ENCODE measurements at regions not wholly inside any gene's neighbourhood (a gene's known extent, or its start where the extent isn't known, plus 50 kb on each side); places are given as distances from the start of the nearest gene placed in this dataset.

DNA sequence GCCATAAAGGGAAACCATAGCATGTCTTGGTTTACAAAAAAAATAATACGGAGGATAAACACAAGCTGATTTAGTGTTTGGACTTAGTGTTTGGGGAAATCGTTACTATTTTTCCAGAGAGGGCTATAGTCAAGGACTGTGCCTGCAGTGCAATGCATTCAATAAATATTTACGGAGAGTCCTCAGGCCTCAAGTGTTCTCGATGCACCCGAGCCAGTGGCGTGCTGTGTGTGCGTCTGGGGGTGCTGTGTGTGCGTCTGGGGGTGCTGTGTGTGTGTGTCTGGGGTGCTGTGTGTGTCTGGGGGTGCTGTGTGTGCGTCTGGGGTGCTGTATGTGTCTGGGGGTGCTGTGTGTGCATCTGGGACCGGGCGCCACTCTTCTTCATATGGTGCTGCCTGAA is 71.7 kb upstream of the GTF3A start:
- peaks cover 12% of the 10 kb centered on the region for H3K4me1 ChIP-seq (ENCODE audit: insufficient read depth, low read length)
- H3K79me2 ChIP-seq (ENCODE audit: insufficient read depth, low read length) = no peaks in the 10 kb centered on the region
- H3K27me3 ChIP-seq (ENCODE audit: insufficient read depth, low read length) = no peaks in the 10 kb centered on the region
- no peaks in the 10 kb centered on the region for H4K20me1 ChIP-seq (ENCODE audit: insufficient read depth, low read length)
- DNase-seq (ENCODE audit: insufficient read length, low spot score, missing footprints) = no peak
- peak overlapping the region; percentile 46 for H3K4me2 ChIP-seq (ENCODE audit: insufficient read depth, low read length)
- H3K36me3 ChIP-seq (ENCODE audit: insufficient read depth, low read length) = no peaks in the 10 kb centered on the region
- peak overlapping the region; percentile 3 for H2AFZ ChIP-seq (ENCODE audit: low read length)
- TF ChIP-seq, protein P1, sequence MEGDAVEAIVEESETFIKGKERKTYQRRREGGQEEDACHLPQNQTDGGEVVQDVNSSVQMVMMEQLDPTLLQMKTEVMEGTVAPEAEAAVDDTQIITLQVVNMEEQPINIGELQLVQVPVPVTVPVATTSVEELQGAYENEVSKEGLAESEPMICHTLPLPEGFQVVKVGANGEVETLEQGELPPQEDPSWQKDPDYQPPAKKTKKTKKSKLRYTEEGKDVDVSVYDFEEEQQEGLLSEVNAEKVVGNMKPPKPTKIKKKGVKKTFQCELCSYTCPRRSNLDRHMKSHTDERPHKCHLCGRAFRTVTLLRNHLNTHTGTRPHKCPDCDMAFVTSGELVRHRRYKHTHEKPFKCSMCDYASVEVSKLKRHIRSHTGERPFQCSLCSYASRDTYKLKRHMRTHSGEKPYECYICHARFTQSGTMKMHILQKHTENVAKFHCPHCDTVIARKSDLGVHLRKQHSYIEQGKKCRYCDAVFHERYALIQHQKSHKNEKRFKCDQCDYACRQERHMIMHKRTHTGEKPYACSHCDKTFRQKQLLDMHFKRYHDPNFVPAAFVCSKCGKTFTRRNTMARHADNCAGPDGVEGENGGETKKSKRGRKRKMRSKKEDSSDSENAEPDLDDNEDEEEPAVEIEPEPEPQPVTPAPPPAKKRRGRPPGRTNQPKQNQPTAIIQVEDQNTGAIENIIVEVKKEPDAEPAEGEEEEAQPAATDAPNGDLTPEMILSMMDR (IDR thresholded peaks at IDR 0.05; ENCODE audit: extremely low read depth, low read depth, low read length) = no peak
- H3K27ac ChIP-seq (ENCODE audit: low read depth, low read length) = no peak overlapping the region
- no peaks in the 10 kb centered on the region for H3K9me3 ChIP-seq (ENCODE audit: low read depth, low read length)
- H3K4me3 ChIP-seq (ENCODE audit: insufficient read depth, low read length) = no peak overlapping the region

DNA sequence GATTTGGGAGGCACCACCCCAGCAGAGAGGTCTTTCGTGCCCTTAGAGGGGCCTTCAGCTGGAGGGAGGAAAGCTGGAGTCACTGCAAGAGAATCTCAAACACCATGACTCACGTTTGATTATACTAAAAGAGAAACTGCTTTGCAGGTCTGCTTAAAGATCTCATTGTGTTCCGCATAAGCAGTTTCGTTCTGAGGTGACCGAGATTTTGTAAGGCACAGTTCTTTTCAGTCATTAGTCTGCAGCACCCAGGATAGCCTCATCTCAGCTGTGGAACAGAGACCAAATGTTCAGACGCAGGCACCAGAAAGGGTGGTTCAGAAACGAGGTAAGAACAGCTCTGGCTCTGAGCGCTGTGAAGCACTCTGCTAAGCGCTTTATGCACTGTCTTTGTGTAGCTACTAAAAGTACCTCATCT is 71.2 kb upstream of the GTF3A start:
- H3K79me2 ChIP-seq (ENCODE audit: insufficient read depth, low read length) = no peaks in the 10 kb centered on the region
- H3K27me3 ChIP-seq (ENCODE audit: insufficient read depth, low read length) = no peaks in the 10 kb centered on the region
- H3K9me3 ChIP-seq (ENCODE audit: low read depth, low read length) = no peaks in the 10 kb centered on the region
- H3K4me3 ChIP-seq (ENCODE audit: insufficient read depth, low read length) = peak overlapping the region; percentile 1
- H3K36me3 ChIP-seq (ENCODE audit: insufficient read depth, low read length) = no peaks in the 10 kb centered on the region
- H4K20me1 ChIP-seq (ENCODE audit: insufficient read depth, low read length) = no peaks in the 10 kb centered on the region
- peak overlapping the region; percentile 3 for H2AFZ ChIP-seq (ENCODE audit: low read length)
- peak; percentile 86 for DNase-seq (ENCODE audit: insufficient read length, low spot score, missing footprints)
- TF ChIP-seq, protein P1 (IDR thresholded peaks at IDR 0.05; ENCODE audit: extremely low read depth, low read depth, low read length) = no peak
- H3K27ac ChIP-seq (ENCODE audit: low read depth, low read length) = no peak overlapping the region
- peaks cover 12% of the 10 kb centered on the region for H3K4me1 ChIP-seq (ENCODE audit: insufficient read depth, low read length)
- H3K4me2 ChIP-seq (ENCODE audit: insufficient read depth, low read length) = peak overlapping the region; percentile 46

DNA sequence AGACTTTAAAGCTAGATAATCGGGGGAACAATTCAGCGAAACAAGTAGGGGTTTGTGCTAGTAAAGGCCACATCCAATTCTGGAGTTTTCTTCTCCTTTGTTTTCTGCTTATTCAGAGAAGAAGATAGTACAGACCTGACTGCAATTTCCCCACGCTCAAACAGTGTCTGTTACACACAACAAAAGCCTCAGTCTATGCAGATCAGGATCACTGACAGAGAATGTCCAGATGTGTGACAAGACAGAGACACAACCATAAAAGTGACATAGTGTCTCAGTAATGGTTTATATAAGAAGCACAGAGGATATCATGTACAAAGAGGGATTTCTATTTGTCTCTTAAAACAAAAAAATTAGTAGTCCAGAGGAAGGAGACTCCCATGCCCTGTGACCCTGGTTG is 70.7 kb upstream of the GTF3A start:
- Histone ChIP-seq H3K36me3 (ENCODE audit: insufficient read depth, low read length) (no peaks in the 10 kb centered on the region), H4K20me1 (ENCODE audit: insufficient read depth, low read length) (no peaks in the 10 kb centered on the region), H3K4me3 (ENCODE audit: insufficient read depth, low read length) (no peak overlapping the region), H3K27me3 (ENCODE audit: insufficient read depth, low read length) (no peaks in the 10 kb centered on the region), H2AFZ (ENCODE audit: low read length) (no peak overlapping the region), H3K9me3 (ENCODE audit: low read depth, low read length) (no peaks in the 10 kb centered on the region), H3K79me2 (ENCODE audit: insufficient read depth, low read length) (no peaks in the 10 kb centered on the region), H3K4me1 (ENCODE audit: insufficient read depth, low read length) (peaks cover 12% of the 10 kb centered on the region), H3K27ac (ENCODE audit: low read depth, low read length) (no peak overlapping the region), H3K4me2 (ENCODE audit: insufficient read depth, low read length) (peak overlapping the region; percentile 46)
- TF ChIP-seq, protein P1 (IDR thresholded peaks at IDR 0.05; ENCODE audit: extremely low read depth, low read depth, low read length) = no peak
- DNase-seq (ENCODE audit: insufficient read length, low spot score, missing footprints) = no peak

DNA sequence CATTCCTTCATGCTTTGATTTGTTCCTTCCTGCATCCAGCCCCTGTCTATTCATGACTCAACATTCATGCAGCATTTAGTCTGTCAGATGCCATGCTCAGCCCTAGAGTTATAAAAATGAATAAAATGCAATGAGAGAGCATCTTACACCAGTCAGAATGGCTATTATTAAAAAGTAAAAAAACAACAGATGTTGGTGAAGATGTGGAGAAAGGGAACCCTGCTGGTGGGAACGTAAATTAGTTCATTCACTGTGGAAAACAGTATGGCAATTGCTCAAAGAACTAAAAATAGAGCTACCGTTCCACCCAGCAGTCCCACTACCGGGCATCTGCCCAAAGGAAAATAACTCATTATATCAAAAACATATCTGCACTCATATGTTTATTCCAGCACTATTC is 70.0 kb upstream of the GTF3A start:
- no peaks in the 10 kb centered on the region for H3K27me3 ChIP-seq (ENCODE audit: insufficient read depth, low read length)
- TF ChIP-seq, protein P1 (IDR thresholded peaks at IDR 0.05; ENCODE audit: extremely low read depth, low read depth, low read length) = peak; percentile 48

More for the DNA sequence above, 70.0 kb upstream of the GTF3A start:
- H3K4me3 ChIP-seq (ENCODE audit: insufficient read depth, low read length) = no peak overlapping the region
- no peaks in the 10 kb centered on the region for H4K20me1 ChIP-seq (ENCODE audit: insufficient read depth, low read length)
- H3K4me2 ChIP-seq (ENCODE audit: insufficient read depth, low read length) = no peak overlapping the region
- no peaks in the 10 kb centered on the region for H3K36me3 ChIP-seq (ENCODE audit: insufficient read depth, low read length)
- no peak overlapping the region for H3K27ac ChIP-seq (ENCODE audit: low read depth, low read length)
- DNase-seq (ENCODE audit: insufficient read length, low spot score, missing footprints) = peak; percentile 86
- no peak overlapping the region for H2AFZ ChIP-seq (ENCODE audit: low read length)
- no peaks in the 10 kb centered on the region for H3K79me2 ChIP-seq (ENCODE audit: insufficient read depth, low read length)
- H3K9me3 ChIP-seq (ENCODE audit: low read depth, low read length) = no peaks in the 10 kb centered on the region
- H3K4me1 ChIP-seq (ENCODE audit: insufficient read depth, low read length) = peaks cover 12% of the 10 kb centered on the region
